ENCODE measurements at regions not wholly inside any gene's neighbourhood (a gene's known extent, or its start where the extent isn't known, plus 50 kb on each side); places are given as distances from the start of the nearest gene placed in this dataset.
A peak's percentile ranks its signal among the peaks of the same experiment; 100 is the strongest.

GRCh38 chr5:92390657-92391056, 1007.5 kb upstream of the ARRDC3 start:
- no peak for DNase-seq (ENCODE audit: low read depth in 2 of 2)
- no peak overlapping the region for H3K9ac ChIP-seq (ENCODE audit: insufficient read depth, low read length)
- no peaks in the 10 kb centered on the region for H3K79me2 ChIP-seq (ENCODE audit: control insufficient read depth, insufficient read depth, low read length)
- no peaks in the 10 kb centered on the region for H3K36me3 ChIP-seq (ENCODE audit: control insufficient read depth, insufficient read depth, low read length)
- TF ChIP-seq EZH2 (IDR thresholded peaks at IDR 0.05; ENCODE audit: low read length, missing control alignments) (no peak), CTCF (conservative IDR thresholded peaks at IDR 0.05 in 1 of 2, IDR thresholded peaks at IDR 0.05 in 1 of 2; ENCODE audit: low read depth in 1 of 2, low read length in 2 of 2) (no peak)
- no peaks in the 10 kb centered on the region for H3K9me3 ChIP-seq (ENCODE audit: control insufficient read depth, insufficient read depth, low read depth, low read length)
- no peak overlapping the region for H3K4me2 ChIP-seq (ENCODE audit: extremely low read depth, insufficient read depth, low read length)
- no peak overlapping the region for H3K4me3 ChIP-seq (replicated peaks in 1 of 4; ENCODE audit: control extremely low read depth in 1 of 4, insufficient read depth in 1 of 4, low read depth in 3 of 4, low read length in 4 of 4)
- no peak overlapping the region for H3K27ac ChIP-seq (ENCODE audit: insufficient read depth, low read length)
- H3K4me1 ChIP-seq (ENCODE audit: control insufficient read depth, extremely low read depth, insufficient read depth, low read length), result no peaks in the 10 kb centered on the region
- no peaks in the 10 kb centered on the region for H3K27me3 ChIP-seq (ENCODE audit: control insufficient read depth, insufficient read depth, low read length)
- H2AFZ ChIP-seq (ENCODE audit: low read length), result no peak overlapping the region
- no peaks in the 10 kb centered on the region for H4K20me1 ChIP-seq (ENCODE audit: control insufficient read depth, extremely low read depth, insufficient read depth, low read length)

GRCh38 chr5:92380069-92380770, 997.1 kb upstream of the ARRDC3 start:
- H3K27ac ChIP-seq (ENCODE audit: insufficient read depth, low read length), result no peak overlapping the region
- no peak overlapping the region for H2AFZ ChIP-seq (ENCODE audit: low read length)
- H3K4me2 ChIP-seq (ENCODE audit: extremely low read depth, insufficient read depth, low read length), result no peak overlapping the region
- no peaks in the 10 kb centered on the region for H3K36me3 ChIP-seq (ENCODE audit: control insufficient read depth, insufficient read depth, low read length)
- DNase-seq (ENCODE audit: low read depth in 2 of 2), result peak; percentile 26 to 40
- H3K9me3 ChIP-seq (ENCODE audit: control insufficient read depth, insufficient read depth, low read depth, low read length), result no peaks in the 10 kb centered on the region
- H3K4me3 ChIP-seq (replicated peaks in 1 of 4; ENCODE audit: control extremely low read depth in 1 of 4, insufficient read depth in 1 of 4, low read depth in 3 of 4, low read length in 4 of 4), result no peak overlapping the region
- no peak overlapping the region for H3K9ac ChIP-seq (ENCODE audit: insufficient read depth, low read length)
- TF ChIP-seq EZH2 (IDR thresholded peaks at IDR 0.05; ENCODE audit: low read length, missing control alignments) (no peak), CTCF (conservative IDR thresholded peaks at IDR 0.05 in 1 of 2, IDR thresholded peaks at IDR 0.05 in 1 of 2; ENCODE audit: low read depth in 1 of 2, low read length in 2 of 2) (no peak)
- no peaks in the 10 kb centered on the region for H3K4me1 ChIP-seq (ENCODE audit: control insufficient read depth, extremely low read depth, insufficient read depth, low read length)
- H3K27me3 ChIP-seq (ENCODE audit: control insufficient read depth, insufficient read depth, low read length), result no peaks in the 10 kb centered on the region
- no peaks in the 10 kb centered on the region for H4K20me1 ChIP-seq (ENCODE audit: control insufficient read depth, extremely low read depth, insufficient read depth, low read length)
- no peaks in the 10 kb centered on the region for H3K79me2 ChIP-seq (ENCODE audit: control insufficient read depth, insufficient read depth, low read length)

- Histone ChIP-seq H3K27ac (ENCODE audit: insufficient read depth, low read length) (no peak overlapping the region), H3K36me3 (ENCODE audit: control insufficient read depth, insufficient read depth, low read length) (no peaks in the 10 kb centered on the region), H3K9me3 (ENCODE audit: control insufficient read depth, insufficient read depth, low read depth, low read length) (no peaks in the 10 kb centered on the region), H4K20me1 (ENCODE audit: control insufficient read depth, extremely low read depth, insufficient read depth, low read length) (no peaks in the 10 kb centered on the region), H3K4me2 (ENCODE audit: extremely low read depth, insufficient read depth, low read length) (no peak overlapping the region), H3K4me3 (replicated peaks in 1 of 4; ENCODE audit: control extremely low read depth in 1 of 4, insufficient read depth in 1 of 4, low read depth in 3 of 4, low read length in 4 of 4) (no peak overlapping the region), H3K4me1 (ENCODE audit: control insufficient read depth, extremely low read depth, insufficient read depth, low read length) (no peaks in the 10 kb centered on the region), H3K27me3 (ENCODE audit: control insufficient read depth, insufficient read depth, low read length) (no peaks in the 10 kb centered on the region), H3K9ac (ENCODE audit: insufficient read depth, low read length) (no peak overlapping the region), H2AFZ (ENCODE audit: low read length) (no peak overlapping the region), H3K79me2 (ENCODE audit: control insufficient read depth, insufficient read depth, low read length) (no peaks in the 10 kb centered on the region)
- TF ChIP-seq EZH2 (IDR thresholded peaks at IDR 0.05; ENCODE audit: low read length, missing control alignments), result no peak
- TF ChIP-seq CTCF (conservative IDR thresholded peaks at IDR 0.05 in 1 of 2, IDR thresholded peaks at IDR 0.05 in 1 of 2; ENCODE audit: low read depth in 1 of 2, low read length in 2 of 2), result no peak
- peak; percentile 50 to 72 for DNase-seq (ENCODE audit: low read depth in 2 of 2)
These were observed 996.0 kb upstream of the ARRDC3 start for GRCh38 chr5:92378966-92379611.

Data from fibroblast of lung (primary cell).